NB4 (cell line): ENCODE measurements at regions not wholly inside any gene's neighbourhood (a gene's known extent, or its start where the extent isn't known, plus 50 kb on each side); places are given as distances from the start of the nearest gene placed in this dataset.

Experiments
- MAX ChIP-seq: IDR thresholded peaks from 2 replicates; pipeline ENCODE4 v1.6.1; 2011; ENCODE audit warnings: low read depth, low read length
- MYC ChIP-seq: IDR thresholded peaks from 2 replicates; pipeline ENCODE4 v1.6.1; 2011; ENCODE audit warnings: low read depth, low read length
- POLR2A ChIP-seq: IDR thresholded peaks from 2 replicates; pipeline ENCODE4 v1.6.1; 2011; ENCODE audit warnings: mild to moderate bottlenecking; ENCODE audit not compliant: insufficient read length; ENCODE audit errors: extremely low read depth
- TF ChIP-seq, protein P1 (sequence below): IDR thresholded peaks from one replicate; pipeline ENCODE4 v1.5.1; 2012; ENCODE audit warnings: low read depth, low read length

GRCh38 chr2:15761056-15761455 lies 169.4 kb downstream of the DDX1 start:
- TF ChIP-seq, protein P1, sequence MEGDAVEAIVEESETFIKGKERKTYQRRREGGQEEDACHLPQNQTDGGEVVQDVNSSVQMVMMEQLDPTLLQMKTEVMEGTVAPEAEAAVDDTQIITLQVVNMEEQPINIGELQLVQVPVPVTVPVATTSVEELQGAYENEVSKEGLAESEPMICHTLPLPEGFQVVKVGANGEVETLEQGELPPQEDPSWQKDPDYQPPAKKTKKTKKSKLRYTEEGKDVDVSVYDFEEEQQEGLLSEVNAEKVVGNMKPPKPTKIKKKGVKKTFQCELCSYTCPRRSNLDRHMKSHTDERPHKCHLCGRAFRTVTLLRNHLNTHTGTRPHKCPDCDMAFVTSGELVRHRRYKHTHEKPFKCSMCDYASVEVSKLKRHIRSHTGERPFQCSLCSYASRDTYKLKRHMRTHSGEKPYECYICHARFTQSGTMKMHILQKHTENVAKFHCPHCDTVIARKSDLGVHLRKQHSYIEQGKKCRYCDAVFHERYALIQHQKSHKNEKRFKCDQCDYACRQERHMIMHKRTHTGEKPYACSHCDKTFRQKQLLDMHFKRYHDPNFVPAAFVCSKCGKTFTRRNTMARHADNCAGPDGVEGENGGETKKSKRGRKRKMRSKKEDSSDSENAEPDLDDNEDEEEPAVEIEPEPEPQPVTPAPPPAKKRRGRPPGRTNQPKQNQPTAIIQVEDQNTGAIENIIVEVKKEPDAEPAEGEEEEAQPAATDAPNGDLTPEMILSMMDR, result no peak
- TF ChIP-seq POLR2A (no peak), MAX (no peak), MYC (no peak)
